ENCODE measurements at regions not wholly inside any gene's neighbourhood (a gene's known extent, or its start where the extent isn't known, plus 50 kb on each side); places are given as distances from the start of the nearest gene placed in this dataset.

DNA sequence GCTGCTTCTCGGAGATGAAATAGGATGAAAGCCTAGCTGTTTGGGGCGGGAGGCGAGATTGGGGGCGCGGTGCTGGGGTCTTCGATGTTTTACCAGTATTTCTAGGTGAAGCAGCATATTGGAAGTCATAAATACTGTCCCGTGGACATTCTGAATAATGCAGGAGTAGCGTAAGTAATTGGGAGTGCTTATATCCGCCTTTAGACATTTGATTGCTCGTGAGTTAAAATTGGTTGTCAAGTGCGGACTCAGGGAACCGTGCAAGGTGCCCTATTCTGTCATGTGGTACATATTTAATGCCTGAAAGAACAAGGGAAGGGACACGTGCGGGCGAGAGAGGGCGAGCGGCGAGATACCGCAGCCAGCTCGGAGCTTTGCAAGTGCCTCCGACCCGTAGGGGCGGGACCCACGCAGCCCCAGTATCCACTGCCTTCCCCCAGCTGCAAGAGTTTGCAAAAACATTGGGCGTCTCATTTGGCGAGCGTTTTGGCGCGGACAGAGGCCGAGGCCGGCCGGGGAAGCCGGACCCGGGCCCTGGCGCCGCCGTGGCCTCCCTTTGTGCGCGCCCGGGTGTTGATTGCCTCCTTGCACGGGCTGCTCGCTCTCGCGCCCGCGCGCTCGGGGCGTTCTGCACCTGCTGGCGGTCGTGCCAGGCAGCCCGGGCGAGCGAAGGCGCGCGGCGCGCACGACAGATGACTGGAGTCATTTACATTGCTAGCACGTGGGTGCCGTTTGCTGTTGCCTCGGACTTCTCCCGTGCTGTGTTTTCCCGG, 849.8 kb upstream of the RBFOX1 start:
- H3K27ac ChIP-seq = no peak overlapping the region
- no peaks in the 10 kb centered on the region for H3K36me3 ChIP-seq
- peaks cover 47% of the 10 kb centered on the region for H3K27me3 ChIP-seq
- no peaks in the 10 kb centered on the region for H3K9me3 ChIP-seq
- H3K4me1 ChIP-seq (ENCODE audit: control insufficient read depth in 1 of 2, insufficient read depth in 1 of 2, low read depth in 1 of 2, low read length in 1 of 2) = no peaks in the 10 kb centered on the region
- H3K4me3 ChIP-seq (ENCODE audit: low read depth in 1 of 2, low read length in 1 of 2) = no peak overlapping the region
- TF ChIP-seq, protein P1, sequence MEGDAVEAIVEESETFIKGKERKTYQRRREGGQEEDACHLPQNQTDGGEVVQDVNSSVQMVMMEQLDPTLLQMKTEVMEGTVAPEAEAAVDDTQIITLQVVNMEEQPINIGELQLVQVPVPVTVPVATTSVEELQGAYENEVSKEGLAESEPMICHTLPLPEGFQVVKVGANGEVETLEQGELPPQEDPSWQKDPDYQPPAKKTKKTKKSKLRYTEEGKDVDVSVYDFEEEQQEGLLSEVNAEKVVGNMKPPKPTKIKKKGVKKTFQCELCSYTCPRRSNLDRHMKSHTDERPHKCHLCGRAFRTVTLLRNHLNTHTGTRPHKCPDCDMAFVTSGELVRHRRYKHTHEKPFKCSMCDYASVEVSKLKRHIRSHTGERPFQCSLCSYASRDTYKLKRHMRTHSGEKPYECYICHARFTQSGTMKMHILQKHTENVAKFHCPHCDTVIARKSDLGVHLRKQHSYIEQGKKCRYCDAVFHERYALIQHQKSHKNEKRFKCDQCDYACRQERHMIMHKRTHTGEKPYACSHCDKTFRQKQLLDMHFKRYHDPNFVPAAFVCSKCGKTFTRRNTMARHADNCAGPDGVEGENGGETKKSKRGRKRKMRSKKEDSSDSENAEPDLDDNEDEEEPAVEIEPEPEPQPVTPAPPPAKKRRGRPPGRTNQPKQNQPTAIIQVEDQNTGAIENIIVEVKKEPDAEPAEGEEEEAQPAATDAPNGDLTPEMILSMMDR (IDR thresholded peaks at IDR 0.05) = no peak

- TF ChIP-seq, protein P1 (IDR thresholded peaks at IDR 0.05) = no peak
These were observed 850.8 kb upstream of the RBFOX1 start for GRCh38 chr16:6481894-6482293.

DNA sequence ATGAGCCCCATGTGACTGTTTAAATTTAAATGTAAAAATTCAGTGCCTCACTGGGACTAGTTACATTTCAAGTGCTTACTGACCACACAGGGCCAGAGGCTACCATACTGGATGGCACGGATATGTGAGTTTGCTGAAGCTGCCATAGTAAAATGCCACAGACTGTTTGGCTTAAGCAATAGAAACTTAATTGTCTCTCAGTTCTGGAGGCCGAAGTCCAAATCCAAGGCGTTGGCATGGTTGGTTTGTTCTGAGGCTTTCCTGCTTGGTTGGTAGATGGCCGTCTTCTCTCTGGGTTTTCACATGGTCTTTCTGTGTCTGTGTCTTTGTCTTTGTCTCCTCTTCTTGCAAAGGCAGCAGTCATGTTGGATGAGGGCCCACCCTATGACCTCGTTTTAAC, 878.9 kb upstream of the RBFOX1 start:
- no peak overlapping the region for H3K4me3 ChIP-seq (ENCODE audit: low read depth in 1 of 2, low read length in 1 of 2)
- no peaks in the 10 kb centered on the region for H3K36me3 ChIP-seq
- H3K27me3 ChIP-seq = no peaks in the 10 kb centered on the region
- TF ChIP-seq, protein P1 (IDR thresholded peaks at IDR 0.05) = no peak
- H3K4me1 ChIP-seq (ENCODE audit: control insufficient read depth in 1 of 2, insufficient read depth in 1 of 2, low read depth in 1 of 2, low read length in 1 of 2) = no peaks in the 10 kb centered on the region
- no peak overlapping the region for H3K27ac ChIP-seq
- no peaks in the 10 kb centered on the region for H3K9me3 ChIP-seq

More at GRCh38 chr16:6481894-6482293, 850.8 kb upstream of the RBFOX1 start:
- no peaks in the 10 kb centered on the region for H3K4me1 ChIP-seq (ENCODE audit: control insufficient read depth in 1 of 2, insufficient read depth in 1 of 2, low read depth in 1 of 2, low read length in 1 of 2)
- H3K9me3 ChIP-seq = no peaks in the 10 kb centered on the region
- peaks cover 47% of the 10 kb centered on the region for H3K27me3 ChIP-seq
- no peaks in the 10 kb centered on the region for H3K36me3 ChIP-seq
- H3K4me3 ChIP-seq (ENCODE audit: low read depth in 1 of 2, low read length in 1 of 2) = no peak overlapping the region
- no peak overlapping the region for H3K27ac ChIP-seq

DNA sequence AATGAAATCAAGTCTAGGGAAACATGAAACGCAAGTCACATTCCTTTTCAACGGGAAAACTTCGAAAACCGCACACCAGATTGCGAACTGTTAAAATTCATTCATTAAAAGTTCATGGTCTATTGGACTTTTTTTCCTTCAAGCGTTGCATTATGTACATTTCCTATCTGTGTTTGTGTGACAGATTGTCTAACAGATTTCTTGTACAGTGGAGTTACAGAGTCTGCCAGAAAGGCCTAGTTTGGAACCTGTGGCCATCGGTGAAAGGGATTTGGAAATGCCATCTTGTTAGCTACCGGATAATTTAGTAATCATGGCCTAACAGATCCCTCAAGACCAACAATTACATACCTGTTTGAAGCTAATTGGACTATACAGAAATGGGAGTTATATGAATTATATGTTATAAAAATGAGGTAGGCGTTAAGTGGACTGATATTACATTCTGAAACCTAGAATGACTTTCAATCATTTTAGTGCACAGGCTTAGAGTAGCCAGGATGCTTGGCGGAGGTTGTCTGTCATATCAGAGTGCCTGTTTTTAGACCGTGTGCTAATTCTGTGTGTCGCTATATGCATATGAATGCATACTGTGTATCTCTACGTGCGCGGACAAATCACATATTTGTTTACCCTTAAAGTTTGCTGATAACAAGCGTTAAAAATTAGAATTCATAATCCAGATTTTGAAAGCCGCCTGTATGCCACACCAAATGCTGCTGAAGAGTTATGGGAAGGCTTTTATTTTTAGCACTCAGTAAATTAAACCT, 885.4 kb upstream of the RBFOX1 start:
- no peaks in the 10 kb centered on the region for H3K4me1 ChIP-seq (ENCODE audit: control insufficient read depth in 1 of 2, insufficient read depth in 1 of 2, low read depth in 1 of 2, low read length in 1 of 2)
- TF ChIP-seq, protein P1 (IDR thresholded peaks at IDR 0.05) = no peak
- H3K9me3 ChIP-seq = no peaks in the 10 kb centered on the region
- H3K36me3 ChIP-seq = no peaks in the 10 kb centered on the region
- H3K27ac ChIP-seq = no peak overlapping the region
- H3K27me3 ChIP-seq = no peaks in the 10 kb centered on the region
- H3K4me3 ChIP-seq (ENCODE audit: low read depth in 1 of 2, low read length in 1 of 2) = no peak overlapping the region

DNA sequence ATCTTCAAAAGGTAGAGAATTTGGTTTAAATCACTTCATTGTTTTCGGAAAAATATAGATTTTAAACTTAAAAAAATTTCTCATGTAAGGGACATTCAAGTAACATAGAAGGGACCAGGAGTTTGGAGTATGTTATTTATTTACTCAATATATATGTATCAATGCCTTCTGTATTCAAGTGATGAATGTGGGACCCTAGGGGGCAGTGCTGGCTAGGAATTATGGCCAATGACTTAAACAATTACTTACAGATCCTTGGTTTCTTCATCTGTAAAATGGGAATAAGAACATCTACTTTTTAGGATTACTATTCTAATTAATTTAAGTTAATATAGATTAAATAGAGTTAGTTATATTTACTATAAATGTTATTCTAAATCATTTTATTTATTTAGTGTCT, 886.3 kb upstream of the RBFOX1 start:
- Histone ChIP-seq H3K27me3 (no peaks in the 10 kb centered on the region), H3K36me3 (no peaks in the 10 kb centered on the region)

More for the DNA sequence above, 886.3 kb upstream of the RBFOX1 start:
- H3K4me3 ChIP-seq (ENCODE audit: low read depth in 1 of 2, low read length in 1 of 2) = no peak overlapping the region
- H3K4me1 ChIP-seq (ENCODE audit: control insufficient read depth in 1 of 2, insufficient read depth in 1 of 2, low read depth in 1 of 2, low read length in 1 of 2) = no peaks in the 10 kb centered on the region
- no peak overlapping the region for H3K27ac ChIP-seq
- H3K9me3 ChIP-seq = no peaks in the 10 kb centered on the region
- TF ChIP-seq, protein P1 (IDR thresholded peaks at IDR 0.05) = no peak

Data from neutrophil (primary cell).